A549 (cell line): ENCODE measurements at regions not wholly inside any gene's neighbourhood (a gene's known extent, or its start where the extent isn't known, plus 50 kb on each side); places are given as distances from the start of the nearest gene placed in this dataset.

Experiments
- ATAC-seq, 2 experiments: fragments of 200-7000 bp in 1 of 2; fragments of >200 bp in 1 of 2; cut with Nextera tagmentation in 1 of 2; cut with Tn5 transposase in 1 of 2; 3 replicates each; pipeline versions ENCODE4 v1.8.0 to v1.9.1; 2018 to 2020; ENCODE audit warnings: mild to moderate bottlenecking in 1 of 2, moderate library complexity in 1 of 2
- CTCF ChIA-PET: fragments of 300-600 bp; sonication (Branson Sonifier 250); formaldehyde crosslinking; extraction: SDS; loops from one replicate; lab custom pipeline; 2021; ENCODE audit warnings: antibody characterized with exemption, inconsistent platforms; lab: Yijun Ruan, JAX
- POLR2A ChIA-PET: fragments of 350-600 bp; formaldehyde crosslinking; extraction: SDS; loops from one replicate; lab custom pipeline; 2021; ENCODE audit warnings: antibody characterized with exemption, inconsistent platforms; lab: Yijun Ruan, JAX
- DNase-seq, 2 experiments: peaks; one replicate each; pipeline versions ENCODE4 v3.0.0 to v3.0.0-alpha.2; 2011 to 2016; ENCODE audit warnings: low read depth in 1 of 2, low spot score in 1 of 2
- FAIRE-seq: peaks from 2 replicates; lab custom pipeline; 2011; peaks lifted over from hg19 to GRCh38; lab: Jason Lieb, UNC
- H3K27ac ChIP-seq, 2 experiments: fragments of >200 bp; sonication (Bioruptor Twin); formaldehyde crosslinking; 3 replicates each; pipeline ENCODE4 v1.5.1; 2016 to 2017
- H3K4me1 ChIP-seq: fragments of >200 bp; sonication (Bioruptor Twin); formaldehyde crosslinking; 3 replicates; pipeline ENCODE4 v1.6.1; 2016
- H3K4me2 ChIP-seq: fragments of >200 bp; sonication (Bioruptor Twin); formaldehyde crosslinking; 3 replicates; pipeline ENCODE4 v1.6.1; 2016
- H3K4me3 ChIP-seq: fragments of >200 bp; sonication (Bioruptor Twin); formaldehyde crosslinking; 3 replicates; pipeline ENCODE4 v1.5.1; 2016
- H3K9me3 ChIP-seq: fragments of >200 bp; sonication (Bioruptor Twin); formaldehyde crosslinking; 3 replicates; pipeline ENCODE4 v1.6.1; 2016
- BCL3 ChIP-seq: fragments of >200 bp; sonication (Bioruptor Twin); formaldehyde crosslinking; IDR thresholded peaks from 3 replicates; pipeline ENCODE4 v1.6.1; 2016
- BHLHE40 ChIP-seq: IDR thresholded peaks from 2 replicates; pipeline ENCODE4 v1.6.1; 2012; ENCODE audit warnings: low read depth, low read length, inconsistent platforms
- CHD2 ChIP-seq: fragments of 150-350 bp; IDR thresholded peaks from 2 replicates; pipeline ENCODE4 v1.6.1; 2014; ENCODE audit warnings: low read length; ENCODE audit not compliant: partially characterized antibody
- CHD4 ChIP-seq: fragments of 200-600 bp; sonication (generic); IDR thresholded peaks from 2 replicates; pipeline ENCODE4 v1.6.1; 2016; ENCODE audit warnings: antibody characterized with exemption, mild to moderate bottlenecking, borderline replicate concordance
- CTCF ChIP-seq: fragments of >200 bp; sonication (Bioruptor Twin); formaldehyde crosslinking; IDR thresholded peaks from 3 replicates; pipeline ENCODE4 v1.5.1; 2016
- E2F6 ChIP-seq: IDR thresholded peaks from 2 replicates; pipeline ENCODE4 v1.6.1; 2012; ENCODE audit warnings: low read depth, borderline replicate concordance
- EHF ChIP-seq: fragments of 250-450 bp; sonication (Bioruptor Pico); IDR thresholded peaks from 2 replicates; pipeline ENCODE4 v1.5.0; 2020; ENCODE audit warnings: mild to moderate bottlenecking
- EP300 ChIP-seq, 2 experiments: fragments of >200 bp; sonication (Bioruptor Twin); formaldehyde crosslinking; IDR thresholded peaks; 2 replicates in 1 of 2; 3 replicates in 1 of 2; pipeline ENCODE4 v1.6.1; 2016 to 2017
- FOSB ChIP-seq: fragments of 250-450 bp; sonication (Bioruptor Pico); IDR thresholded peaks from 2 replicates; pipeline ENCODE4 v1.5.0; 2020; ENCODE audit warnings: mild to moderate bottlenecking, moderate library complexity
- FOSL2 ChIP-seq, 2 experiments: fragments of 450-650 bp in 1 of 2; fragments of >200 bp in 1 of 2; sonication (Bioruptor Twin) in 1 of 2; formaldehyde crosslinking; IDR thresholded peaks; 2 replicates each; pipeline versions ENCODE4 v1.5.0 to v1.6.1; 2016 to 2020; ENCODE audit warnings: mild to moderate bottlenecking in 1 of 2, moderate library complexity in 1 of 2
- GATA3 ChIP-seq: IDR thresholded peaks from 2 replicates; pipeline ENCODE4 v1.6.1; 2012; ENCODE audit warnings: borderline replicate concordance
- HDAC2 ChIP-seq: fragments of 200-600 bp; sonication (generic); IDR thresholded peaks from 2 replicates; pipeline ENCODE4 v1.6.1; 2016
- HEYL ChIP-seq: fragments of 250-450 bp; sonication (Bioruptor Pico); IDR thresholded peaks from 2 replicates; pipeline ENCODE4 v1.8.0; 2021; ENCODE audit warnings: mild to moderate bottlenecking, moderate library complexity
- HMGXB4 ChIP-seq: fragments of 250-450 bp; sonication (Bioruptor Pico); IDR thresholded peaks from 2 replicates; pipeline ENCODE4 v1.5.0; 2021; ENCODE audit warnings: mild to moderate bottlenecking, moderate library complexity, borderline replicate concordance
- HOXA7 ChIP-seq: fragments of 250-450 bp; sonication (Bioruptor Pico); IDR thresholded peaks from 2 replicates; pipeline ENCODE4 v1.5.0; 2020; ENCODE audit warnings: mild to moderate bottlenecking, moderate library complexity
- JUN ChIP-seq, 2 experiments: fragments of >200 bp; sonication (Bioruptor Twin); formaldehyde crosslinking; IDR thresholded peaks; 2 replicates in 1 of 2; 3 replicates in 1 of 2; pipeline ENCODE4 v1.6.1; 2016 to 2017
- KDM5A ChIP-seq: fragments of 200-600 bp; sonication (generic); IDR thresholded peaks from 2 replicates; pipeline ENCODE4 v1.6.1; 2016; ENCODE audit warnings: antibody characterized with exemption, mild to moderate bottlenecking
- MAFK ChIP-seq: fragments of 450-650 bp; IDR thresholded peaks from 2 replicates; pipeline ENCODE4 v1.6.1; 2014; ENCODE audit not compliant: partially characterized antibody
- MAX ChIP-seq: IDR thresholded peaks from 2 replicates; pipeline ENCODE4 v1.6.1; 2012
- NFE2L2 ChIP-seq: fragments of 150-350 bp; conservative IDR thresholded peaks from 2 replicates; pipeline ENCODE4 v1.6.1; 2014; ENCODE audit warnings: low read length
- POLR2AphosphoS2 ChIP-seq: conservative IDR thresholded peaks from 2 replicates; pipeline ENCODE4 v1.6.1; 2012; ENCODE audit warnings: low read length, improper control_type of control experiment, inconsistent platforms
- RFX5 ChIP-seq: fragments of 450-650 bp; IDR thresholded peaks from 2 replicates; pipeline ENCODE4 v1.7.1; 2014; ENCODE audit warnings: antibody characterized with exemption, mild to moderate bottlenecking, moderate library complexity
- SMC3 ChIP-seq: fragments of >200 bp; sonication (Bioruptor Twin); formaldehyde crosslinking; IDR thresholded peaks from 3 replicates; pipeline ENCODE4 v1.6.1; 2018; ENCODE audit warnings: inconsistent platforms
- TFCP2L1 ChIP-seq: fragments of 250-450 bp; sonication (Bioruptor Pico); IDR thresholded peaks from 2 replicates; pipeline ENCODE4 v1.5.0; 2021; ENCODE audit warnings: mild to moderate bottlenecking
- TP53 ChIP-seq: fragments of 250-450 bp; sonication (Bioruptor Pico); IDR thresholded peaks from 2 replicates; pipeline ENCODE4 v1.5.0; 2021; ENCODE audit warnings: mild to moderate bottlenecking, moderate library complexity
- ZC3H11A ChIP-seq: fragments of 450-650 bp; IDR thresholded peaks from 2 replicates; pipeline ENCODE4 v1.6.1; 2014; ENCODE audit warnings: antibody characterized with exemption, mild to moderate bottlenecking
- ZFP36 ChIP-seq: fragments of 450-650 bp; IDR thresholded peaks from 2 replicates; pipeline ENCODE4 v1.6.1; 2014; ENCODE audit warnings: borderline replicate concordance; ENCODE audit not compliant: partially characterized antibody
- ZSCAN20 ChIP-seq: fragments of 250-450 bp; sonication (Bioruptor Pico); IDR thresholded peaks from 2 replicates; pipeline ENCODE4 v1.8.0; 2022; ENCODE audit warnings: mild to moderate bottlenecking, moderate library complexity
- WGBS: methylation state at CpG from one replicate; pipeline ENCODE4 v1.1.6; 2017; ENCODE audit errors: missing lambda C conversion rate; 5-methylcytosine and 5-hydroxymethylcytosine counted together

- no peak overlapping the region for H3K4me2 ChIP-seq
- POLR2A ChIA-PET = no interaction called here
- no peaks in the 10 kb centered on the region for H3K9me3 ChIP-seq
- CTCF ChIA-PET = no interaction called here
- H3K4me3 ChIP-seq = no peak overlapping the region
- no peak for DNase-seq
- no peak for FAIRE-seq
- H3K4me1 ChIP-seq = no peaks in the 10 kb centered on the region
- H3K27ac ChIP-seq = no peak overlapping the region
- ATAC-seq = no peak
- TF ChIP-seq KDM5A (no peak), MAX (no peak), CHD4 (no peak), EP300 (IDR thresholded peaks at IDR 0.05) (no peak), ZSCAN20 (CRISPR knock-in tag) (no peak), TFCP2L1 (no peak), HDAC2 (no peak), RFX5 (no peak), GATA3 (no peak), CTCF (no peak), HEYL (CRISPR knock-in tag) (no peak), HMGXB4 (CRISPR knock-in tag) (no peak), EHF (CRISPR knock-in tag) (no peak)
These were observed 1212.8 kb downstream of the DIAPH3 start for GRCh38 chr13:58950911-58951310.

DNA sequence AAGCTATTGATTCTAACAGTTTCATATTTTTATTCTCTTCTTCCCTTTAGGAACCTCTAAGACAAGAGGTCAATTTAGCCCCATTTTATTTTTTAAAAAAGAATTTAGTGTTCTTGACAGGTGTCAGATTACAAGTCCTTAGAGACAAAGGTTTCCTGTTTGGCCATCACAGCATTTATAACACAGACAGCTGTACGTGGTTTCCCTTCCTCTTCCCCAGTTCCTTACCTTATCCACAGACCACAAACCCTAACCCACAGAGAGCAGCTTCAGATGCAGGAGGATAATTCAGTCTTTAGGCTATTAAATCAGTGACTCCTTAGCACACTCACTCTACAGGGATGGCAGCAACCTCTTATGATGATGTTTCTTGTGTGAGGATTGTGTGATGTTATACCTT, 1210.1 kb downstream of the DIAPH3 start:
- DNase-seq (no peak), ATAC-seq (no peak), FAIRE-seq (no peak)
- ChIA-PET POLR2A (no interaction called here), CTCF (no interaction called here)
- no peaks in the 10 kb centered on the region for H3K9me3 ChIP-seq
- no peaks in the 10 kb centered on the region for H3K4me1 ChIP-seq
- 0% methylated on average over 1 of the region's 1 CpG for WGBS
- H3K4me3 ChIP-seq = no peak overlapping the region
- no peak overlapping the region for H3K4me2 ChIP-seq
- no peak overlapping the region for H3K27ac ChIP-seq
- TF ChIP-seq POLR2AphosphoS2 (no peak), JUN (IDR thresholded peaks at IDR 0.05) (no peak)

DNA sequence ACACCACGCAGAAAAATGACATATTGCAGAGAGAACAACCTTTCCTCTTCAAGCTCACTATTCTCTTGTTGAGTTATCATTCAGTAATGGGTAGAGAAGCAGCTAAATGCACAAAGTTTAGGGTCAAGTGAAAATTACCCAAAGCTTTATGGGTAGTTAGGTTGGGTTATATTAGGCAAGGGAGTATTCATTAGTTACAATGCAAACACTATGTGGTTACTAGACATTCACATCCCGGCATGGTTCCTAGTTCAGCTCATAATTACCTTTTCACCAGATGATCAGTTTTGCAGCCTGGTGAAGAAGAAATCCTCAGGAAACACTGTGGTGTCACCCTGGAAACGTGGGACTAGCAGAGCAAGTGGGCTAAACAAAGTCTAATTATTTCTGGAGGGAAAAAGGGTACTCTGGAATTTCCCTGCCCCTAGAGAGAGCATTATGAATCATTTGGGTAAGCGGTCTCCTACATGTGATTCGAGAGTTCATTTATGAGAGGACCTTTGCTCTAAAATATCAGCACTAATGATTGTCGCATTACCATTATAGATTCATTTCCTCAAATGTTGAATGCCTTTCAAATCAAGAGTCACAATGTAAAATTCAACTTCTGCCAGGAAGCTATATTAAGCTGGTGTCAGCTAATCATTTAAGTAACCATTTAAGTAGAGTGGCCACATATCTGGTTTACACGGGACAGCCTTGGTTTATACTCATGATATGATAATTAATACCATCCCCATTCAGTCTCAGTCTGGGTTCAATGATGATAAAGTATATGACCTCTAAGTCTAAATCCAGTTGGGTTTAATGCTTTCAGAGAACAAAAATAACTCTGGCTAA, 1208.0 kb downstream of the DIAPH3 start:
- FAIRE-seq = no peak
- Histone ChIP-seq H3K4me2 (no peak overlapping the region), H3K4me3 (no peak overlapping the region), H3K27ac (no peak overlapping the region), H3K4me1 (no peaks in the 10 kb centered on the region), H3K9me3 (no peaks in the 10 kb centered on the region)
- ChIA-PET POLR2A (no interaction called here), CTCF (no interaction called here)
- WGBS = 4% methylated on average over 7 of the region's 7 CpGs
- no peak for DNase-seq
- ATAC-seq = no peak
- no peak for TF ChIP-seq BCL3
- TF ChIP-seq HOXA7 (CRISPR knock-in tag) = no peak
- TF ChIP-seq MAFK = no peak
- TF ChIP-seq FOSL2 (IDR thresholded peaks at IDR 0.05) = no peak
- no peak for TF ChIP-seq FOSL2 (CRISPR knock-in tag; IDR thresholded peaks at IDR 0.05)
- no peak for TF ChIP-seq ZFP36
- no peak for TF ChIP-seq FOSB
- no peak for TF ChIP-seq HDAC2
- no peak for TF ChIP-seq HMGXB4 (CRISPR knock-in tag)
- no peak for TF ChIP-seq JUN (IDR thresholded peaks at IDR 0.05)
- TF ChIP-seq CHD2 = no peak
- TF ChIP-seq E2F6 = no peak
- TF ChIP-seq NFE2L2 = no peak
- no peak for TF ChIP-seq TP53
- no peak for TF ChIP-seq GATA3
- no peak for TF ChIP-seq BHLHE40
- no peak for TF ChIP-seq SMC3
- no peak for TF ChIP-seq ZC3H11A
